Epithelial cell of esophagus (primary cell): ENCODE measurements at regions not wholly inside any gene's neighbourhood (a gene's known extent, or its start where the extent isn't known, plus 50 kb on each side); places are given as distances from the start of the nearest gene placed in this dataset.

Experiments used
- DNase-seq: peaks from one replicate; pipeline ENCODE4 v3.0.0; 2010; ENCODE audit warnings: low read depth
- H3K4me3 ChIP-seq: 2 replicates; pipeline ENCODE4 v1.5.1; 2011; ENCODE audit warnings: mild to moderate bottlenecking, low read length, control low read depth
- TF ChIP-seq, protein P1 (sequence below): IDR thresholded peaks from 2 replicates; pipeline ENCODE4 v1.5.1; 2011; ENCODE audit warnings: low read depth, mild to moderate bottlenecking, low read length, control low read depth, inconsistent platforms; ENCODE audit not compliant: insufficient read depth; ENCODE audit errors: missing control alignments

DNA sequence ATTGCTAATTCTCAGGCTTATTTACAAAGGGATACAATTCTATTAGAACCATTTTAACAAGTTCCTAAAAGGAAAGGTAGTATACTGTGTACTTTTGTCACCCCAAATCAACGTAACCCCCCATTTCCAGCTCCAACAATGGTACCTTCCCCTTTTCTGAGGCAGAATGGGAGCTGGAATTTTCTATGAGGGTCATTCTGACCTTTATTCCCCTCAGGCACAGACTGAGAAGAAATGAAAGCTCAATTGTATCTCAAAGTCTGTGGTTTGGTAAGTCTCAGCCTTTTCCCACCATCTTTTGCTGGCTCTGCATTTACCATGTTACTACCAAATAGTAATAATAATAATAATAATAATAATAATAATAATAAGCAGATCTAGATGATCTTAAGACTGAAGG is 571.0 kb downstream of the RNF144B start:
- H3K4me3 ChIP-seq: no peak overlapping the region
- TF ChIP-seq, protein P1, sequence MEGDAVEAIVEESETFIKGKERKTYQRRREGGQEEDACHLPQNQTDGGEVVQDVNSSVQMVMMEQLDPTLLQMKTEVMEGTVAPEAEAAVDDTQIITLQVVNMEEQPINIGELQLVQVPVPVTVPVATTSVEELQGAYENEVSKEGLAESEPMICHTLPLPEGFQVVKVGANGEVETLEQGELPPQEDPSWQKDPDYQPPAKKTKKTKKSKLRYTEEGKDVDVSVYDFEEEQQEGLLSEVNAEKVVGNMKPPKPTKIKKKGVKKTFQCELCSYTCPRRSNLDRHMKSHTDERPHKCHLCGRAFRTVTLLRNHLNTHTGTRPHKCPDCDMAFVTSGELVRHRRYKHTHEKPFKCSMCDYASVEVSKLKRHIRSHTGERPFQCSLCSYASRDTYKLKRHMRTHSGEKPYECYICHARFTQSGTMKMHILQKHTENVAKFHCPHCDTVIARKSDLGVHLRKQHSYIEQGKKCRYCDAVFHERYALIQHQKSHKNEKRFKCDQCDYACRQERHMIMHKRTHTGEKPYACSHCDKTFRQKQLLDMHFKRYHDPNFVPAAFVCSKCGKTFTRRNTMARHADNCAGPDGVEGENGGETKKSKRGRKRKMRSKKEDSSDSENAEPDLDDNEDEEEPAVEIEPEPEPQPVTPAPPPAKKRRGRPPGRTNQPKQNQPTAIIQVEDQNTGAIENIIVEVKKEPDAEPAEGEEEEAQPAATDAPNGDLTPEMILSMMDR: no peak
- DNase-seq: no peak

DNA sequence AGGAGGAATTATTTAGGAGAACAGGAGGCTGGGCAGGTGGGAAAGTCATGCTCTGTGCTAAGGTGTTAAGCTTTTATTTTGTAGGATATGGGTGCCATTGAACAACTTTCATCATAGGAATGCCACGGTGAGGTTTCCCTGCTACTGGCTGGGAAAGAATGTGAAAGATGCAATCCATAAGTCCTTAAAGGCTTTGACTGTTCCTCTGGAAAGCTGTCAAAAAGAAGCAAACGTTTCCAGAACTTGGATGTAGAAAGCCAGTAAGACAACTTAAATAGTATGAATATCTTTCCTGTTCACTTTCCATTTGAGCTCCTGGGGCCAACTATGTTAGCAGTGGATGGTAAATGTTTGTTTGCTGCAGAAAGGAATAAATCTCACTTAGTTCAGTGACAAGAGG is 574.4 kb downstream of the RNF144B start:
- H3K4me3 ChIP-seq: no peak overlapping the region
- no peak for DNase-seq
- TF ChIP-seq, protein P1: no peak

DNA sequence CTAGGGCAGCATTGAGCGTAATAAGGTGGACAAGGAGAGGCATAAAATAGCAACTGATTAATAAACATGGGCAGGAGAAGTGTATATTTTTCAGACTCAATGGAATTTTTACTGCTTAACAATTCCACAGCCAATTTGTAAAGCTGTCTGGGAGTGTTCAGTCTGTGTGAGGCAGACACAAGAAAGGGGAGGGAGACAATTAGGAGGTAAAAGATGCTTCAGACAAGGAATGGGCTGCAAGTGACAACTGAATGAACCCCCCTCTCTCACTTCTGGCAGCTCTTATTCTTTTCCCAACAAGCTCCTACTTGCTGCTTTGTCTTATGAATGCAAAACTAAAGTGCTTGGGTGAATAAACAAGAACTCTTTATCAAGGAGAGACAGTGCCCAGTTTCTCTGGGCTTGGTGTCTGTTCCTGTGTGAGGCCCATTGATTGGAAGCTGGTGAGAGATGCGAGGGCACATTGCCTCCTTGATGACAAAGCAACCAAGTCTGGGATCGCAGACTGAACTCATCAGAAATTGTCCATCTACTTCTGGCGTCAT is 575.3 kb downstream of the RNF144B start:
- no peak for DNase-seq
- TF ChIP-seq, protein P1: no peak
- no peak overlapping the region for H3K4me3 ChIP-seq

DNA sequence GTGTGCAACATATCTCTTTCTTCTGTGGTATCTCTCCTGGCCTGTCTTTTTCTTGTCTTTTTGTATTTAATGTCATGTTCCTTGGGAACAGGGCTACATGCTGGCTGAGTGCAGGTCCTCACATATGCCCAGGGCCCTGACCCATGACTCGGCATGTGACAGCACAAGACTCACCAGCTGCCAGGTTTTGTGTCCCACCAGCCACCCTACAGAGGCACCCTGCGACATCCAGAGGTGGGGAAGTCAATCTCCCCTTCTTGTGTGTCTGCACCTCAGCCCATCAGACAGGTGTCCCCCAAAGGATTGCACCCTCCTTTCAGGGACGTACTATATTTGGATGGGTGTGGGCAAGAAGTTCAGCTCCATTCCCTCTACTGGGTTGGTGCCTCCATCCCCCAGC is 576.3 kb downstream of the RNF144B start:
- no peak overlapping the region for H3K4me3 ChIP-seq
- TF ChIP-seq, protein P1: no peak
- DNase-seq: no peak

DNA sequence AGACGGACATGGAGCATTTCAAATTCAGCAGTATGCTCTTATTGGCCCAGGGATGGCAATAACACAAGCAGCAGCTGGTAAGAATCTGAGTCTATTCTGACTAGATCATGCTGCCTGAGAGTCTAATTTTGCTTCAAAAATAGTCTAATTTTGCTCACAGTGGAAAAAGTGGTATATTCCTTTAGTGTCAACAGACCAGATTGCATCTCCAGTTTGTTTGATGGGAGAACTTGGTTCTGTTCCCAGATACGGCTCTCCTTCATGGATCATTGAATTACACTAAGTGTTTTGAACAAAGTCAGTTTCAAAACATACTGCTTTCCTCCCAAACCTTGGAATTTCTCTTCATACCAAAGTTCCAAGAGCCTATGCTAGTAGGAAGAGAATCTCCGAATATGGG is 586.1 kb downstream of the RNF144B start:
- TF ChIP-seq, protein P1: no peak
- H3K4me3 ChIP-seq: no peak overlapping the region
- DNase-seq: no peak

DNA sequence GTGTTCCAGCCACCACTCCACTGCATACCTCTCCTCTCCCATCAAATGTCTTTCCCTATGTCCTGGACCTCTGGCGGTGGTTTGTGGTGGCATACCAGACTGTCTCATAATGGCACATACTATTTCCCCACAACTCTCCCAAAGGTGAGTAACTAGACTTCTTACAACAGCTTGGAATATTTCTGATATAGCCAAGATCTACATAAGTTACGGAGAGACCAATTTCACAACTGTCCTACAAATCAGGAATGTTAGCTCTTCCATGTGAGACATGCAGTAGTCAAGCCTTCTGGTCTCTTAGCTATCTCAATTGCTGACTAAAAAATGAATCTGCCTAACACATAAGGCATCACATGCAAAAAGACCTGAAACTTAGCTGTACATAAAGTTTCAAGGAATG is 588.9 kb downstream of the RNF144B start:
- TF ChIP-seq, protein P1: no peak
- H3K4me3 ChIP-seq: no peak overlapping the region
- DNase-seq: no peak

DNA sequence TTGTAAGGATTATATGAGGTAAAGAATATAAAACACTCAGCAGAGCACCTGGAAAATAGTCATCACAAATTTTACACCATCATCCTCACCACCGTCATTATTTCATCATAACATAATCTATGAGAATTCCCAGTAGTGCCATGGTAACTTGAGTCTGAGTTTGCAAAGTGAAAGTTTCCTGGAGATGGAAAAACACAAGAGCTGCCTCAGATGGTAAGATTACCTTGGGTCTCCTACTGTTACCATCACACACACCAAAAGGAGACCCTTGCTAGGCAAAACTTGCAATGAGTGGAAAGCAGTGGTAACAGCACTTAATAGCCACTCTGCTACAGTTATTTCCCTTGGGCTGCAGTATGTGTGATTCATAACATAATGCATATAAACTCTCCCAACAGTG is 589.8 kb downstream of the RNF144B start:
- H3K4me3 ChIP-seq: no peak overlapping the region
- TF ChIP-seq, protein P1: no peak
- DNase-seq: no peak
